ENCODE measurements at regions not wholly inside any gene's neighbourhood (a gene's known extent, or its start where the extent isn't known, plus 50 kb on each side); places are given as distances from the start of the nearest gene placed in this dataset.

- TF ChIP-seq REST (IDR thresholded peaks at IDR 0.05; ENCODE audit: insufficient replicate concordance, low read depth) (no peak), CTCF (IDR thresholded peaks at IDR 0.05; ENCODE audit: insufficient read depth, low read length) (no peak), GABPA (IDR thresholded peaks at IDR 0.05; ENCODE audit: low read depth) (no peak), POLR2AphosphoS5 (IDR thresholded peaks at IDR 0.05; ENCODE audit: low read depth) (no peak), SPI1 (IDR thresholded peaks at IDR 0.05; ENCODE audit: borderline replicate concordance, low read depth) (no peak)
- no peak overlapping the region for H3K27ac ChIP-seq (replicated peaks)
- H3K4me3 ChIP-seq (replicated peaks; ENCODE audit: insufficient read depth, low read length), result no peak overlapping the region
- no peaks in the 10 kb centered on the region for H3K27me3 ChIP-seq (ENCODE audit: insufficient read depth, poor library complexity, severe bottlenecking)
- DNase-seq (ENCODE audit: low read depth in 1 of 2, low spot score in 1 of 2), result no peak
Observed at GRCh38 chr16:65657071-65657494, 535.2 kb upstream of the CDH11 start.

DNA sequence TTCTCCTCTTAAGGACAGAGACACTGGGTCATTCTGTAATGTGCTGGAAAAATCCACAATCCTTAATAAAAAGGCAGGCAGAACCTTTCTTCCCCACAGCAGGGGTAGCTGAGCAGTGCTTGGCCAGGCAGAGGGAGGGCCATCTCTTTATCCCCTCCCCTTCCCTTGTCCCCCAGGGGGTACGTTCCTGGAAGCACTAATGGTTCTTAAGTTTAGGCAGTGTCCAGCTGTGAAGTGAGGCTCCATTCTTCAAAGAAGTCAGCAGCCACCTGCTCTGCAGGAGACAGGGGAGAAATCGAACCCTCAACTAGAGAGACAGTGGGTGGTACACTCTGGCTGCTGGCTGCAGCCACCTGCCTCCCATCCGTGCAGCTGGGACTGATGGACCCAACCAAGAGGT lies 533.9 kb upstream of the CDH11 start:
- Histone ChIP-seq H3K4me3 (replicated peaks; ENCODE audit: insufficient read depth, low read length) (no peak overlapping the region), H3K27me3 (ENCODE audit: insufficient read depth, poor library complexity, severe bottlenecking) (no peaks in the 10 kb centered on the region), H3K27ac (replicated peaks) (no peak overlapping the region)
- TF ChIP-seq POLR2AphosphoS5 (IDR thresholded peaks at IDR 0.05; ENCODE audit: low read depth) (no peak), SPI1 (IDR thresholded peaks at IDR 0.05; ENCODE audit: borderline replicate concordance, low read depth) (no peak), REST (IDR thresholded peaks at IDR 0.05; ENCODE audit: insufficient replicate concordance, low read depth) (no peak), GABPA (IDR thresholded peaks at IDR 0.05; ENCODE audit: low read depth) (no peak), CTCF (IDR thresholded peaks at IDR 0.05; ENCODE audit: insufficient read depth, low read length) (no peak)
- no peak for DNase-seq (ENCODE audit: low read depth in 1 of 2, low spot score in 1 of 2)

DNA sequence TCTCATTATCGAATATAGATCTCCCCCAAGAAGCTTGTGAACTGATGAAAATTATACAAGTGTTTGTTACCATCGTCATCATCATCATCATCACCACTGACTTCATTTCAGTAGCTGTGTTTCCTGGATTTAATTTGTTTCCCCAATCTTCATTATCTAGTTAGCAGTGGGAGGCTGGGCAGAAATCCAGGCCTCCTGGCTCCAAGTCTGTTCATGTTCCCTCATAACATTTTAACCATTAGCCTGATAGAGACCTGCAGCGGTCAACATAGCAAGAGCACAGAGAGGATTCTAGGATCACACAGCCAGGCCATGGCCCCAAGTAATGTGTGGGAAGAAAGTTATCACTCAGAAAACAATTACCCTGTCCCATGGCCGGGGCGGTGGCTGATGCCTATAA lies 526.2 kb upstream of the CDH11 start:
- H3K27ac ChIP-seq (replicated peaks), result no peak overlapping the region
- H3K4me3 ChIP-seq (replicated peaks; ENCODE audit: insufficient read depth, low read length), result no peak overlapping the region
- TF ChIP-seq REST (IDR thresholded peaks at IDR 0.05; ENCODE audit: insufficient replicate concordance, low read depth) (no peak), GABPA (IDR thresholded peaks at IDR 0.05; ENCODE audit: low read depth) (no peak), POLR2AphosphoS5 (IDR thresholded peaks at IDR 0.05; ENCODE audit: low read depth) (no peak), SPI1 (IDR thresholded peaks at IDR 0.05; ENCODE audit: borderline replicate concordance, low read depth) (no peak), CTCF (IDR thresholded peaks at IDR 0.05; ENCODE audit: insufficient read depth, low read length) (no peak)
- H3K27me3 ChIP-seq (ENCODE audit: insufficient read depth, poor library complexity, severe bottlenecking), result no peaks in the 10 kb centered on the region
- no peak for DNase-seq (ENCODE audit: low read depth in 1 of 2, low spot score in 1 of 2)
